HepG2 (cell line): ENCODE measurements at regions not wholly inside any gene's neighbourhood (a gene's known extent, or its start where the extent isn't known, plus 50 kb on each side); places are given as distances from the start of the nearest gene placed in this dataset.

Experiments
- ATF1 ChIP-seq: IDR thresholded peaks from 2 replicates; pipeline ENCODE4 v1.6.1; 2016; ENCODE audit warnings: mild to moderate bottlenecking, control low read depth
- BCL3 ChIP-seq: sonication (generic); formaldehyde crosslinking; IDR thresholded peaks from 2 replicates; pipeline ENCODE4 v1.5.1; 2020; ENCODE audit warnings: mild to moderate bottlenecking, missing genetic modification reagents, moderate library complexity
- EHMT2 ChIP-seq: fragments of 200-600 bp; sonication (generic); IDR thresholded peaks from 2 replicates; pipeline ENCODE4 v1.7.0; 2017; ENCODE audit warnings: antibody characterized with exemption, low read depth, low read length, borderline replicate concordance
- IKZF4 ChIP-seq: sonication (generic); formaldehyde crosslinking; IDR thresholded peaks from 2 replicates; pipeline ENCODE4 v1.5.1; 2020; ENCODE audit warnings: borderline replicate concordance, mild to moderate bottlenecking, low read depth, missing genetic modification reagents; ENCODE audit errors: not compliant biosample characterization
- JARID2 ChIP-seq: sonication (generic); formaldehyde crosslinking; IDR thresholded peaks from 2 replicates; pipeline ENCODE4 v1.8.1; 2023; ENCODE audit warnings: missing genetic modification reagents, inconsistent platforms; ENCODE audit not compliant: insufficient replicate concordance
- JDP2 ChIP-seq: sonication (generic); formaldehyde crosslinking; IDR thresholded peaks from 2 replicates; pipeline ENCODE4 v1.8.1; 2022; ENCODE audit warnings: missing genetic modification reagents, borderline replicate concordance
- KLF15 ChIP-seq: sonication (generic); formaldehyde crosslinking; IDR thresholded peaks from 2 replicates; pipeline ENCODE4 v1.8.1; 2023; ENCODE audit warnings: borderline replicate concordance, mild to moderate bottlenecking, inconsistent platforms, missing genetic modification reagents, mixed read lengths
- KLF16 ChIP-seq, 2 experiments: sonication (generic) in 1 of 2; formaldehyde crosslinking in 1 of 2; IDR thresholded peaks; 2 replicates each; pipeline versions ENCODE4 v1.6.1 to v1.8.0; 2016 to 2023; ENCODE audit warnings: missing genetic modification reagents in 2 of 2, missing compliant biosample characterization in 1 of 2
- MATR3 ChIP-seq: sonication (generic); formaldehyde crosslinking; IDR thresholded peaks from 2 replicates; pipeline ENCODE4 v1.4.0; 2020; ENCODE audit warnings: missing genetic modification reagents
- MXD3 ChIP-seq: IDR thresholded peaks from 2 replicates; pipeline ENCODE4 v1.6.1; 2016; ENCODE audit warnings: mild to moderate bottlenecking, missing biosample characterization, missing genetic modification reagents
- NFE2 ChIP-seq: sonication (generic); formaldehyde crosslinking; IDR thresholded peaks from 2 replicates; pipeline ENCODE4 v1.4.0; 2020; ENCODE audit warnings: missing genetic modification reagents
- NFRKB ChIP-seq: fragments of 450-650 bp; IDR thresholded peaks from 2 replicates; pipeline ENCODE4 v1.6.1; 2017
- RARA ChIP-seq: IDR thresholded peaks from 2 replicates; pipeline ENCODE4 v1.6.1; 2016; ENCODE audit warnings: missing genetic modification reagents, missing compliant biosample characterization
- RFXANK ChIP-seq: IDR thresholded peaks from 2 replicates; pipeline ENCODE4 v1.6.1; 2016
- RXRA ChIP-seq: sonication (generic); formaldehyde crosslinking; IDR thresholded peaks from 2 replicates; pipeline ENCODE4 v1.5.1; 2020; ENCODE audit warnings: missing genetic modification reagents
- SRF ChIP-seq: IDR thresholded peaks from 2 replicates; pipeline ENCODE4 v1.6.1; 2011; ENCODE audit warnings: mild to moderate bottlenecking, low read depth, low read length, moderate library complexity
- TFE3 ChIP-seq: IDR thresholded peaks from 2 replicates; pipeline ENCODE4 v1.6.1; 2016
- THAP7 ChIP-seq: sonication (generic); formaldehyde crosslinking; IDR thresholded peaks from 2 replicates; pipeline ENCODE4 v1.8.1; 2023; ENCODE audit warnings: mild to moderate bottlenecking, missing genetic modification reagents
- TP53 ChIP-seq: sonication (generic); formaldehyde crosslinking; conservative IDR thresholded peaks from 2 replicates; pipeline ENCODE4 v1.4.0; 2020; ENCODE audit warnings: missing genetic modification reagents
- ZBTB43 ChIP-seq: sonication (generic); formaldehyde crosslinking; conservative IDR thresholded peaks from 2 replicates; pipeline ENCODE4 v1.4.0; 2020; ENCODE audit warnings: missing genetic modification reagents
- ZC3H13 ChIP-seq: sonication (generic); formaldehyde crosslinking; IDR thresholded peaks from 2 replicates; pipeline ENCODE4 v1.8.1; 2023; ENCODE audit warnings: mild to moderate bottlenecking, missing genetic modification reagents, moderate library complexity
- ZFP36L1 ChIP-seq: sonication (generic); formaldehyde crosslinking; IDR thresholded peaks from 2 replicates; pipeline ENCODE4 v1.8.0; 2022; ENCODE audit warnings: mild to moderate bottlenecking, missing genetic modification reagents, moderate library complexity
- ZNF207 ChIP-seq: fragments of 450-650 bp; IDR thresholded peaks from 2 replicates; pipeline ENCODE4 v1.6.1; 2016; ENCODE audit warnings: antibody characterized with exemption, borderline replicate concordance
- ZNF354B ChIP-seq: sonication (generic); formaldehyde crosslinking; IDR thresholded peaks from 2 replicates; pipeline ENCODE4 v1.8.0; 2022; ENCODE audit warnings: mild to moderate bottlenecking, missing genetic modification reagents
- ZNF430 ChIP-seq: sonication (generic); formaldehyde crosslinking; IDR thresholded peaks from 2 replicates; pipeline ENCODE4 v1.9.0; 2021; ENCODE audit warnings: mild to moderate bottlenecking, missing genetic modification reagents
- ZNF605 ChIP-seq: sonication (generic); formaldehyde crosslinking; IDR thresholded peaks from 2 replicates; pipeline ENCODE4 v1.8.0; 2022; ENCODE audit warnings: mild to moderate bottlenecking, missing genetic modification reagents
- ZSCAN12 ChIP-seq: sonication (generic); formaldehyde crosslinking; IDR thresholded peaks from 2 replicates; pipeline ENCODE4 v1.9.0; 2021; ENCODE audit warnings: mild to moderate bottlenecking, missing genetic modification reagents

- no peak for TF ChIP-seq ZC3H13 (CRISPR knock-in tag)
- TF ChIP-seq ZSCAN12 (CRISPR knock-in tag): no peak
- TF ChIP-seq NFRKB: no peak
- no peak for TF ChIP-seq RFXANK (CRISPR knock-in tag)
- TF ChIP-seq BCL3 (CRISPR knock-in tag): no peak
- TF ChIP-seq NFE2 (CRISPR knock-in tag): no peak
- TF ChIP-seq ZNF207: no peak
- TF ChIP-seq JDP2 (CRISPR knock-in tag): no peak
- no peak for TF ChIP-seq TP53 (CRISPR knock-in tag)
- TF ChIP-seq ZNF605 (CRISPR knock-in tag): no peak; the same call in 1 of the 2 replicates
- TF ChIP-seq IKZF4: no peak
- peak; percentile 66 for TF ChIP-seq RARA (CRISPR knock-in tag)
- TF ChIP-seq MATR3 (CRISPR knock-in tag): no peak
- no peak for TF ChIP-seq ZNF354B (CRISPR knock-in tag)
- TF ChIP-seq JARID2 (CRISPR knock-in tag): no peak
- TF ChIP-seq ATF1 (CRISPR knock-in tag): peak; percentile 10; the same call in 1 of the 2 replicates
- TF ChIP-seq ZNF430 (CRISPR knock-in tag): no peak
- TF ChIP-seq TFE3: no peak
- no peak; the same call in 1 of the 2 replicates for TF ChIP-seq RXRA (CRISPR knock-in tag)
- peak; percentile 58; the same call in 1 of the 2 replicates for TF ChIP-seq EHMT2
- TF ChIP-seq ZBTB43 (CRISPR knock-in tag): no peak
- no peak for TF ChIP-seq MXD3
- no peak for TF ChIP-seq ZFP36L1
- no peak for TF ChIP-seq THAP7 (CRISPR knock-in tag)
- no peak for TF ChIP-seq SRF
- no peak for TF ChIP-seq KLF15
- TF ChIP-seq KLF16 (CRISPR knock-in tag; IDR thresholded peaks at IDR 0.05): no peak
Observed at GRCh38 chr9:113705928-113706519, 170.1 kb upstream of the ZNF618 start (continued).
